Mesenchymal stem cell (in vitro differentiated cells and primary cell): ENCODE measurements at regions not wholly inside any gene's neighbourhood (a gene's known extent, or its start where the extent isn't known, plus 50 kb on each side); places are given as distances from the start of the nearest gene placed in this dataset.
"Not testable (repeated sequence)": the region's sequence is repeated elsewhere in the genome, so short reads cannot be mapped to it uniquely, and the experiment has no call there.

Source experiments
- DNase-seq: peaks from one replicate; pipeline ENCODE4 v3.0.0-alpha.2; 2013
- H2AFZ ChIP-seq: one replicate; pipeline ENCODE4 v1.6.1; 2013; ENCODE audit warnings: low read depth, mild to moderate bottlenecking, control low read depth, inconsistent platforms, low read length, moderate library complexity
- H2AK5ac ChIP-seq: 2 replicates; pipeline ENCODE4 v1.6.1; 2013; ENCODE audit warnings: low read length, moderate library complexity, mild to moderate bottlenecking, inconsistent platforms; ENCODE audit not compliant: severe bottlenecking
- H2BK120ac ChIP-seq: one replicate; pipeline ENCODE4 v1.6.1; 2013; ENCODE audit warnings: low read depth, mild to moderate bottlenecking, inconsistent platforms, low read length, moderate library complexity
- H2BK12ac ChIP-seq, 2 experiments: one replicate each; pipeline ENCODE4 v1.6.1; 2013; ENCODE audit warnings: inconsistent platforms in 2 of 2, low read length in 2 of 2, mild to moderate bottlenecking in 2 of 2, moderate library complexity in 2 of 2, control low read depth in 1 of 2
- H2BK15ac ChIP-seq: one replicate; pipeline ENCODE4 v1.6.1; 2013; ENCODE audit warnings: mild to moderate bottlenecking, low read depth, inconsistent platforms; ENCODE audit not compliant: poor library complexity, severe bottlenecking
- H2BK5ac ChIP-seq: 2 replicates; pipeline ENCODE4 v1.6.1; 2013; ENCODE audit warnings: low read depth, mild to moderate bottlenecking, low read length, control low read depth, inconsistent platforms; ENCODE audit not compliant: poor library complexity, severe bottlenecking
- H3K14ac ChIP-seq, 2 experiments: one replicate each; pipeline ENCODE4 v1.6.1; 2013; ENCODE audit warnings: inconsistent platforms in 2 of 2, low read length in 2 of 2, control low read depth in 1 of 2, mild to moderate bottlenecking in 1 of 2, moderate library complexity in 1 of 2
- H3K18ac ChIP-seq, 2 experiments: one replicate each; pipeline ENCODE4 v1.6.1; 2013; ENCODE audit warnings: inconsistent platforms in 2 of 2, low read length in 2 of 2, control low read depth in 1 of 2, low read depth in 1 of 2, mild to moderate bottlenecking in 1 of 2
- H3K23ac ChIP-seq, 2 experiments: one replicate each; pipeline ENCODE4 v1.6.1; 2013; ENCODE audit warnings: inconsistent platforms in 2 of 2, low read length in 2 of 2, mild to moderate bottlenecking in 2 of 2, moderate library complexity in 2 of 2, control low read depth in 1 of 2
- H3K27ac ChIP-seq: 2 replicates; pipeline ENCODE4 v1.5.1; 2013; ENCODE audit warnings: mild to moderate bottlenecking, moderate library complexity, low read length, control low read depth, inconsistent platforms; ENCODE audit not compliant: poor library complexity, severe bottlenecking
- H3K27me3 ChIP-seq, 2 experiments: 2 replicates each; pipeline versions ENCODE4 v1.6.1 to v1.7.0; 2013; ENCODE audit warnings: low read length in 2 of 2, mild to moderate bottlenecking in 2 of 2, moderate library complexity in 2 of 2, control low read depth in 1 of 2, inconsistent platforms in 1 of 2; ENCODE audit not compliant: control insufficient read depth in 1 of 2, insufficient read depth in 1 of 2
- H3K36me3 ChIP-seq, 2 experiments: 2 replicates each; pipeline versions ENCODE4 v1.6.1 to v1.7.0; 2013; ENCODE audit warnings: low read length in 2 of 2, control low read depth in 1 of 2, inconsistent platforms in 1 of 2, low read depth in 1 of 2, mild to moderate bottlenecking in 1 of 2; ENCODE audit not compliant: insufficient read depth in 2 of 2, control insufficient read depth in 1 of 2
- H3K4ac ChIP-seq, 2 experiments: one replicate each; pipeline ENCODE4 v1.6.1; 2013; ENCODE audit warnings: inconsistent platforms in 2 of 2, low read length in 2 of 2, mild to moderate bottlenecking in 2 of 2, moderate library complexity in 2 of 2, control low read depth in 1 of 2, low read depth in 1 of 2
- H3K4me1 ChIP-seq: 2 replicates; pipeline ENCODE4 v1.6.1; 2013; ENCODE audit warnings: low read depth, low read length, control low read depth; ENCODE audit not compliant: control insufficient read depth, insufficient read depth
- H3K4me2 ChIP-seq: 2 replicates; pipeline ENCODE4 v1.6.1; 2013; ENCODE audit warnings: low read length, mild to moderate bottlenecking, inconsistent platforms; ENCODE audit not compliant: poor library complexity, severe bottlenecking
- H3K4me3 ChIP-seq, 2 experiments: 2 replicates each; pipeline versions ENCODE4 v1.5.1 to v1.7.0; 2013; ENCODE audit warnings: low read length in 2 of 2, mild to moderate bottlenecking in 2 of 2, control low read depth in 1 of 2, low read depth in 1 of 2; ENCODE audit not compliant: insufficient read depth in 1 of 2
- H3K79me1 ChIP-seq: replicated peaks from 2 replicates; pipeline ENCODE4 v1.6.1; 2013; ENCODE audit warnings: mild to moderate bottlenecking, control low read depth, low read length, inconsistent platforms; ENCODE audit not compliant: poor library complexity, severe bottlenecking
- H3K9ac ChIP-seq: 2 replicates; pipeline ENCODE4 v1.7.0; 2013; ENCODE audit warnings: mild to moderate bottlenecking, low read length, moderate library complexity
- H3K9me3 ChIP-seq: 2 replicates; pipeline ENCODE4 v1.7.0; 2013; ENCODE audit warnings: mild to moderate bottlenecking, low read length; ENCODE audit not compliant: control insufficient read depth
- H4K8ac ChIP-seq: one replicate; pipeline ENCODE4 v1.6.1; 2013; ENCODE audit warnings: inconsistent platforms, mild to moderate bottlenecking, low read length, moderate library complexity
- H4K91ac ChIP-seq: one replicate; pipeline ENCODE4 v1.6.1; 2013; ENCODE audit warnings: mild to moderate bottlenecking, low read length, inconsistent platforms
- WGBS: methylation state at CpG from one replicate; pipeline ENCODE4 v1.1.7; 2013; ENCODE audit warnings: mixed read lengths; 5-methylcytosine and 5-hydroxymethylcytosine counted together

DNA sequence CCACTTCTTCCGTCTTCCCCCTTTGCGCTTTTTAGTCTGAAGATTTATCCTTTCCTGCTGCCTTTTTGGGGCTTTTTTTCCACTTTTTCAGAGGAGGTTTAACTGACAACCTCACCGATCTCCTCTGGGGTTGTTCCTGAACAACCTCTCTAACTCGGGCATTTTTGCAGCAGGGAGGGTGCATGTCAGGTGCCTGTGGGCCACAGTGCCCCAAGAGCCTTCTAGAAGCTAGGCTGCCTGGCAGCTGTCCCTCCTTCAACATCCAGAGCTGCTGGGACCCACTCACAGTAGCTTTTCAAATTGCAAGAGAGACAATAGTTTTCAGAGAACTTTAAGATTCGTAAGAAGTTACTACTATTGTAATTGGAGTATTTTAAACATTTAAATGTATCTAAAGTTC is 1112.4 kb upstream of the CNTN5 start:
- Histone ChIP-seq H2BK15ac (peak overlapping the region; percentile 0), H3K4me1 (no peaks in the 10 kb centered on the region), H3K14ac (no peak overlapping the region), H3K23ac (no peak overlapping the region), H3K4me3 (no peak overlapping the region), H3K79me1 (no peaks in the 10 kb centered on the region), H2BK120ac (no peak overlapping the region), H3K36me3 (no peaks in the 10 kb centered on the region), H2BK12ac (no peak overlapping the region), H4K91ac (no peak overlapping the region), H3K18ac (peak overlapping the region in 1 of 2 experiments; percentile 55), H3K9ac (no peak overlapping the region), H3K27me3 (no peaks in the 10 kb centered on the region), H2AK5ac (no peak overlapping the region), H3K4me2 (no peak overlapping the region), H3K27ac (no peak overlapping the region), H3K4ac (no peak overlapping the region), H2AFZ (no peak overlapping the region), H4K8ac (no peak overlapping the region), H2BK5ac (no peak overlapping the region), H3K9me3 (no peaks in the 10 kb centered on the region)
- WGBS: 88% methylated on average over 4 of the region's 5 CpGs
- no peak for DNase-seq

GRCh38 chr11:97909614-97910399 is 1110.9 kb upstream of the CNTN5 start:
- Histone ChIP-seq H3K27me3 (no peaks in the 10 kb centered on the region), H2AK5ac (no peak overlapping the region), H2BK12ac (no peak overlapping the region), H3K14ac (no peak overlapping the region), H3K4ac (no peak overlapping the region), H2AFZ (no peak overlapping the region), H3K4me2 (no peak overlapping the region), H3K23ac (no peak overlapping the region), H2BK5ac (no peak overlapping the region), H2BK15ac (no peak overlapping the region), H3K18ac (no peak overlapping the region), H3K4me1 (no peaks in the 10 kb centered on the region), H3K4me3 (no peak overlapping the region), H4K91ac (no peak overlapping the region), H3K36me3 (no peaks in the 10 kb centered on the region), H3K27ac (no peak overlapping the region), H2BK120ac (no peak overlapping the region), H3K79me1 (no peaks in the 10 kb centered on the region), H3K9ac (no peak overlapping the region), H4K8ac (no peak overlapping the region), H3K9me3 (no peaks in the 10 kb centered on the region)
- peak; percentile 46 for DNase-seq
- WGBS: 23% methylated on average over 2 of the region's 7 CpGs

- Histone ChIP-seq H3K9me3 (no peaks in the 10 kb centered on the region), H2BK5ac (no peak overlapping the region), H2AK5ac (no peak overlapping the region), H3K4me2 (no peak overlapping the region), H3K4me3 (no peak overlapping the region), H2BK12ac (no peak overlapping the region), H3K27me3 (no peaks in the 10 kb centered on the region), H3K23ac (no peak overlapping the region), H3K14ac (no peak overlapping the region), H2BK15ac (no peak overlapping the region), H4K91ac (no peak overlapping the region), H3K79me1 (no peaks in the 10 kb centered on the region), H3K27ac (no peak overlapping the region), H3K9ac (no peak overlapping the region), H2BK120ac (no peak overlapping the region), H4K8ac (no peak overlapping the region), H2AFZ (no peak overlapping the region), H3K18ac (no peak overlapping the region), H3K4me1 (no peaks in the 10 kb centered on the region), H3K4ac (no peak overlapping the region), H3K36me3 (no peaks in the 10 kb centered on the region)
- WGBS: no CpG with 5 or more reads among the region's 3 CpGs
- DNase-seq: no peak
Measured at GRCh38 chr11:97912629-97913028, 1108.1 kb upstream of the CNTN5 start.

- not testable (repeated sequence) for H4K8ac ChIP-seq, H3K4ac ChIP-seq, H3K4me2 ChIP-seq, H4K91ac ChIP-seq, H3K4me1 ChIP-seq, H2AK5ac ChIP-seq, H3K23ac ChIP-seq, H2BK15ac ChIP-seq, H3K79me1 ChIP-seq, H3K14ac ChIP-seq, H2AFZ ChIP-seq, H2BK120ac ChIP-seq, H3K27me3 ChIP-seq, H3K18ac ChIP-seq, H3K27ac ChIP-seq, H3K36me3 ChIP-seq, DNase-seq, H3K9ac ChIP-seq, H2BK12ac ChIP-seq, H2BK5ac ChIP-seq, H3K4me3 ChIP-seq, H3K9me3 ChIP-seq
- 95% methylated on average over 10 of the region's 10 CpGs for WGBS
Measured at GRCh38 chr11:97922933-97923332, 1097.8 kb upstream of the CNTN5 start.
